Stimulated activated CD8-positive, alpha-beta memory T cell treated with anti-CD3 and anti-CD28 coated beads, Interleukin-15, amount 100 ng/mL, for 24 hours (primary cell): ENCODE measurements at regions not wholly inside any gene's neighbourhood (a gene's known extent, or its start where the extent isn't known, plus 50 kb on each side); places are given as distances from the start of the nearest gene placed in this dataset.
"Not testable (repeated sequence)": the region's sequence is repeated elsewhere in the genome, so short reads cannot be mapped to it uniquely, and the experiment has no call there.

ENCODE experiments used
- DNase-seq: peaks from one replicate; pipeline ENCODE4 v3.0.0-alpha.2; 2020; ENCODE audit warnings: low read depth

DNA sequence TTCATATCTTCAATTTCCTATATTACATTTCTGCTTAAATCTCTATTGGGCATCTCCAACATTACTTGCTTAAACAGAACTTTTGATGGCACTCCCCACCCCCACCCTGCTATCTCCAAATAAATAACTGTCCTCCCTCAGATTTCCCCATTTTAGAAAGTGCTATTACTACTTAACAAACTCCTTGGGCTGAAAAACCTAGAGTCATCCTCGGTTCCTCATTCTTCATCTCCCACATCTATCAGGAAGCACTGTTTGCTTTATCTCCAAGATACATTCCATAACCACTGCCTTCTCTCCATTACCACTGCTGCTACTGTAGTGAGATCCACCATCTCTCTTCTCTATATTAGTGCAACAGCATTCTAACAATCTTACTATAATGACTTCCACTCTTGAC, 150.4 kb upstream of the CYRIA start:
- no peak for DNase-seq

DNA sequence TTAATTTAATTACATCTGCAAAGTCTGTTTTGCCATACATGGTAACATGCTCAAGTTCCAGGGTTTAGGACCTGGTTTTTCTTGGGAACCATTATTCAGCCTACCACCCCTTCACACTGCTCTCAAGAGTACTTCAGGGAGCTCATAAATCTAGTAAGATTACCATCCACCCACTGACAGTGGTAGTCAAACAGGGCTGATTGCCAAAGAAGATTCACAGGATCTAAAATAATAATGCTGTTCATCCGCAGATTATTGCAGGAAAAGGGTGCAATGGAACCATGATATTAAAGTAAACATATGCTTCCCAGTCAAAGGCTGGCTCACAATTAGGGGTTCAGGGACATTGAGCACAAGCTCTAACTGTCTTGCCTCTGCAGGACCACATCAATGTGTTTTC, 148.0 kb upstream of the CYRIA start:
- no peak for DNase-seq

DNA sequence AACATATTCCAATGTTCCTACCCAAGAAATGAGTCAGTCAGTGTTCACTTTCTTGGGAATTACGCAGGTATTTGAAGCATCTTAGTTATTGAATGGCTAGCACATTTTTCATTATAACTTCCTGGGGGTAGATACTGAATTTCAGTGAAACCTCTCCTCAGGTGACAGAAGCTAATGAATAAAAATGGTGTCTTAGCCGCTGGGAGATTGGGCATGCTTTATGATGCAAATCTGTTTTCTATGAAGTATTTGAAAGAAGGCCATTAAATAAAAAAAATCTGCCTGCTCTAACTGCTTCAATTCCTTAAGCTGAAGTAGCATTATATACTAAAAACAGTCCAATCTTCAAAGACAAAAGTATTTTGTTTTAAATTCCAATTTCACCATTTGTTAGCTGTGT, 132.8 kb upstream of the CYRIA start:
- no peak for DNase-seq

DNA sequence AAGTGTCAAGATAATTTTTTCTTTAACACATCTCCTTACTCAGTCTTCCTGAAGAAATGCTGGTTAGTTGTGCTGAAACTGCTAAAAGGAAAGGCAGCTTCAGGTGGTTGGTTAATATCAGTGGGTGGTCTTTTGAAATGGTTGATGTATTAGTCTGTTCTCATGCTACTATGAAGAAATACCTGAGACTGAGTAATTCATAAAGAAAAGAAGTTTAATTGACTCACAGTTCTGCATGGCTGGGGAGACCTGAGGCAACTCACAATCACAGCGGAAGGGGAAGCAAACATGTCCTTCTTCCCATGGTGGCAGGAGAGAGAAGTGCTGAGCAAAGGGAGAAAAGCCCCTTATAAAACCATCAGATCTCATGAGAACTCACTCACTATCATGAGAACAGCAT, 125.9 kb upstream of the CYRIA start:
- DNase-seq, result no peak

DNA sequence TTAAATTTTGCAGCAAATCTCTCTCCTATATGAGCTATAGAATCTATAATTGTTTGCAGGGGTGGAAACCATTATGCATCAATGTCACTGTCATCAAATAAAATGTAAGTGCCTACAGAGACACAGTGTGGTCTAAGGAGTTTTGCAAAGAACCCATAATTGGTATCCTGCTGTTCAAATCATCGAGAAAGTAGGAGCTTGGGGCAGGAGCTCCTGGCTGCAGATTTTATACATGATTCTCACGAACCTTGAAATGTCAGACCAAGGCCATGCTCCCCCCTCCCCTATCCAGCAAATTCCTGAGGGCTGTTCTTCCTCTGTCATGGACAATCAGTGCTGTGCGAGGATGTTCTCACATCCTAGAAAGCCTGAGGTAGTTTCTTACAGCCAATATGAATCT, 119.5 kb upstream of the CYRIA start:
- no peak for DNase-seq

DNA sequence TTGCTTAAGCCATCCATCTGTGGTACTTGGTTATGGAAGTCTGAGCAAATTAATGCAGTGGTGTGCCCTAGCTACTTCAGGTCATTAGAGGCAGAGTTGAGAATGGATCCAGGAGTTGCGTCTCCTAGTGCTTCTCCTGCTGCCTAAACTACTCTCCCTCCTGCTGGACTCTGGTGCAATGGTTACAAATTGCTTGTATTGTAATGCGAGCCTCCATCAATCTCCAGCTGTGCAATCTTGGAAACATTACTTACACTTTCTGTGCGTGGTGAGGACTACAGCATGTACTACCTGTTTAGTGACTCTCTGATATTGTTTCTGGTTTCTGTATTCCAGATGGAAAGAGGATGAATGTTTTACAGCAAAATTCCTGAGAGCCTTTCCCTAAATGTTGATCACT, 119.0 kb upstream of the CYRIA start:
- no peak for DNase-seq

DNA sequence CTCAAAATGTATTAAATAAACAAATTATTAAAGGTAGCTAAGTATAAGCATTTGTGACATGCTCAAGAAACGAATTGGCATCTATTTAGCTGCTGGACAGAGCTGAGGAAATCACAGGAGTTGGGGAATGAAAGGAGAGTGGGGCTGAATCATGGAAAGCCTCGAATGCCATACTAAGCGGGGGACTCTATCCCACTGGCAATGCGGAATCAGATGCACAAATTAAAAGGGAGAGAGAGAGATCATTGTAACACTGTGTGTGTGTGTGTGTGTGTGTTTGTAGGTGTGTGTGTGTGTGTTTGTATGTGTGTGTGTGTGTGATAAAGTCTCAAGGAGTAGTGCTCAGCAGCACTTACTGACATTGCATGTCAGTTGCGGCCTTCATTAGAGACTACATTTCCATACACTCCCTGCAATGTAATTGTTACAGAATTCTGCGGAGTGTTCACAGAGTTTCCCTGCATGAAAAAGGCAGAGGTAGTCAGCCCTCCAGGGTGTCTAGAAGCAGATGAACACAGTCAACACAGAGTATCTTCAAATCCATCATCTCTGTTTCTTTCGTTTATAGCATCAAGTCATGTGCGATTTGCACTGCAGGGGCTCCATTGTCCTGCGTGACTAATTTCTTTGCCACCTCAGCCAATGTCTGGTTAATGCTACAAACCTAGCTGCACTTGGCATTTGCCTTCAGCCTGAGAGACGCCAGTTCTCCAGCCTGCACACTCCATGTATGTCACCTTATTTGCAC, 111.7 kb upstream of the CYRIA start:
- DNase-seq, result no peak

DNA sequence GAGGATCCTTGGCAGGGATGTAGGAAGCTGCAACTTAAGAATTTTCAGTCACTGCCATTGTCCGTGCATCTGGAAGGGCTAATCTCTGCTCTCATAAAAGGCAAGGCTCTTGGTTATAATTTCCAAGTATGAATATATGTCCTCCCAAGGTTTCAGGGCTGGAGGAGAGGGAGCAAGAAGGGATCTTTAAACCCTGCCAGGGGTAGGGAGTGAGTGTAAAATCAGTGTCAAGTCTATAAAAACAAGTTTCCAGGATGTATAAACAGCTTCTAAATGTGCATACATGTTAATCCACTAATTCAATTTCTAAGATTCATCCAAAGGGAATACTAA, 110.2 kb upstream of the CYRIA start:
- no peak for DNase-seq

DNA sequence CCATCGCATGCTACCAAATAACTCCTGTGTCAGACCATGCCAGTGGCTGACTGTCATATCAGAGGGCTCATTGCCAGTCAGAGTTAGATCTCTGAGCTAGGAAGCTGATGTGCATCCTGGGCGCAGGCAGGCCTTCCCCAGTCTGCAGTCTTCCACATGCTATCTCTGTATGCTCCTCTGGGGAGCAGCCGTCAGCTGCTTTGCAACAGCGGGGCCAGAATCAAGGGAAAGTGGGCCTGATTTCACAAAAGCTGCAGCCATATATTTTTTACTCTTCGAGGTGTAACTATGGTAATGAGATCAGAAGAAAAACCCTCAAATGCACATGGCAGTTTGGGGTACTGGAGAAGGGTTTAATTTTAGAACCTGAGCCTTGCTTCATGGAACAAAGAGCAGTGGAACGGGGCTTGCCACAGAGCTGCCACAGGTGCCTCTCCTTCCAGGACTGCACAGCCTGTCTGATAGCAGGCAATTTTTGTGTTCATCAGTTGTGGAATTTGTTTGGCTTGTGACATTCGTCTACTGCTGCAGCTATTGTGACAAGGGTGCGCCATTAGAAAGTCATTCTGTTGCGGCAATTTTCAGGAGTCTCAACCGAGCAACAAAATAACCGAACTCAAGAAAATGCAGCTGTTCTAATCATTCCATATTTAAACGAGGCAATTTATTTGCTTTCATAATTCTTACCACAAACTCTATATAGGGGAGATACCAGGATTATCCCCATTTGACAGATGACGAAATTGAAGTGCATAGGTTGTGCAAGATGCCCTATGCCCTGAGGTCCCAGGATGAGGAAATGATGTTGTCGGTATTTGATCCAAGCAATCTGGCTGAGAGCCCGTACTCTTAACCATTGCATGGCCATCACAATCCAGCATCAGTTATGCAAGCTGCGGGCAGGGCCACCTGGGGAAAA, 109.6 kb upstream of the CYRIA start:
- no peak for DNase-seq

DNA sequence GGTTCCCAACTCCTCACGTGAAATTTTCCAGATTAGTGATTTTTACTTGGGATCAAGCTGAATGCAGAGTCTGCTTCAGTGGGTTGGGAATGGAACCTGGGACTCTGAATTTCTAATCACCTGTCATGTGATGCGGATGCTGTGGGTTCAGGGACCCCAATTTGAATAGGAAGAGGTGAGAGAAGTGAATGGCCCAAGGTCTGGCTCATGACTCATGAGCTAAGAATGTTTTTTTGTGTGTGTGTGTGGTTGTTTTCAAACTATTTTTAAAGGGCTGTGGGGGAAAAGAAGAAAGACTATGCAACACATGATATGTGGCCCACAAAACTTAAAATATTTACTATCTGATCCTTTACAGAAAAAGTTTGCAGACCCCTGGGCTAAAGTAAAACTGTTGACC, 108.5 kb upstream of the CYRIA start:
- no peak for DNase-seq

DNA sequence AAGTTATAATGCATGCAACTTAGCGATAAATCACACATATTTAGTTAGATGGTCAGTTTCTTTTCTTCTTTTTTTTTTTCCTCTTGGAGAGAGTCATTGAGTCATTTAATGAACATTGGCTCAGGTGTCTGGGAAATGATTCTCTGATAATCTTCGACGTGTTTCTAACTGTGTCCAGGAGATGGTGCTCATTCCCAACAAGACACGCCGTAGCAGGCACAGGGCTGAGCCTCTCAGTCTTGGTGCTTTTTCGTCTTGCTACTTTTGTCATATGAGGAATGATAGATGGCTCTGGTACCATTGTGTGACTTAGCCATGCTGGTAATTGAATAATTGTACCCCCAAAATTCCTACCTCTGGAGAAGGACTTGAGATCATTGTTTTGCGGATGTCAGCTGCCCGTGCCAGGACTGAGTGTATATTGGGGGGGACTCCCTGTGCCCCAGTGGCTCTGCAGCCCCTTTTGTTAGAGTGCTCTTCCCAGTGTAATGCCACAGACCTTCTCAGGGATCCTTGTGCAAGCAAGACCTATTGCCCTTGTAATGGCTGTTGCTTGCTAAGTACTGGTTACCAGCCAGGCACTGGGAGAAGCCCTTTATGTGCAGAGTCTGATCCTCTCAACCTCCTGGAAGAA, 107.6 kb upstream of the CYRIA start:
- DNase-seq, result no peak

DNA sequence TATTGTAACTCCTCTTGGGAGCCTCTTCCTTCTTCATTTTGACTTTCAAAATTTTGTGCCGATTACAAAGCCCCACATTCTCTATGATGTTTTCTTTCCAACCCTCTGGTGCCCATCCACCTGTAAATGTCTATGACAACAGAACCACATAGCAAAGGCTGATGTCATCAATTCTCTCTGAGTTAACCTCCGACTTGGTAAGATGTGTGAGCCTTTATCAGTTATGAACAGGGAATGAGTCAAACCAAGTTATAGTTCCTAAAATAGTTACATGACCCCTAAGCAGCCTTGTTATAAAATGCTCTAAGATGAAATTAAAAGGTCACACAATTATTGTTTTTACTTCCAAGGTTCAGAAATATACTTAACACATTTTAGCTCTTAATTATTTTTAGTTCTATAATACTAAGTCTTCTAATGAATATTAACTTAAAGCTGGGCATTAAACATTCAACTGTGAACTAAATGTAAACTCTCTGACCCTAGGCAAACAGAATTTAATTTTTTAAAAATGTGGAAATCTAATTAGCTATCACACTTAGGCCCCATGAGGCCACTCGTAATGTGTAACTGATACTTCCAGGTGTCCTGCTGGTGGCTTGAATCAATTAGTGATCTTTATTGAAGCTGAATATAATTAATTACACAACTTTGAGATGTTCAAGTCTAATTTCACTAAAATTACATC, 102.3 kb upstream of the CYRIA start:
- DNase-seq, result no peak

DNA sequence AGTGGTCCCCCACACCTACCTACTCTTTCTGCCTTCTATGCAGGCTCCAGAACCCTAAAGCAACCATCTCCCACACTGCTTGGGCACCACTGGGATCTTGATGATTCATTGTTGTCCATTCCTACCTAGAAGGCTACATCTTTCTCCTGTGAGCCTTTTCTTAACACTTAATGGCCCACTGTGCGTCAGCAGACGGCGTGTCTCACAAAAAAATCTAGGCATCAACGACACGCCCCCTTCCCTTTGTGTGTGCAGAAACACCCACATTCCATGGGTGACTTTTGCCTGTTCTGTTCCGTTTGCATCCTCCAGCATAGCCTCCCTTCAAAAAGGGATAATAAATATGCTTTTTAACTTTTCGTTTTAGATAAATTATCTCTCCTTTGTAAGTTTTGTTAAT, 99.7 kb upstream of the CYRIA start:
- no peak for DNase-seq

DNA sequence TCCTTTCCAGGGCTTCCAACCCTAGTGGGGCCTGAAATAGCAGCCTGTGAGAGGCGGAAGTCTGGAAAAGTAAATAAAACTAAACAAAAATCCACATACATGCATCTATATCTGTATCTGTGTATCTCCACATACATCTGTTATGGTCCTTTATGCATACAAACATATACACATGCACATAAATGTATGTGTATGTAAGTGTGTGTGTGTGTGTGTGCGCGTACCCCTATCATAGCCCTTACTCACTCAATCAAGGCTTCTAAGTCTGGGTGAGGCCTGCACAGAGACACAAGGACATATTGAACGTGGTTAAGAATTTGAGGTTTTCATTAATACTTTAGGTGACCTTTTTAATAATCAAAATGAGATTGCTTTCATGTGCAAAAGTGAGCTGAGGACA, 98.9 kb upstream of the CYRIA start:
- DNase-seq, result no peak

DNA sequence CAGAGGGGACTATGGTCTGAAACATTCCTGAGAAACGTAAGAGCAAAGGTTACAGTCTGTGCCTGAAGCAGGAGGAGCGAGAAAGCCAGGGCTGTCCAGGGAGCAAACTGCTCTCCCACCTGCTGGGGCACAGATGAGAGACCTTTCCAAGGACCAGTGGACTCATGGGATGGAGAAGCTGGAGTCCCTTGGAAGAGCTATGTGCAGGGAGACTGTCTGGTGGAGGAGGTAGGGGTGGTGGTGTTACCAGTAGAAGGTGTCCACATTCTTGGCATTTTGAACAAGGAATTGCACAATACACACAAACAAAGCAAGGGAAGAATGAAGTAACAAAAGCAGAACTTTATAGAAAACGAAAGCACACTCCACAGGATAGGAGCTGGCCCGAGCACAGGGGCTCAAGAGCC, 97.9 kb upstream of the CYRIA start:
- DNase-seq, result no peak

DNA sequence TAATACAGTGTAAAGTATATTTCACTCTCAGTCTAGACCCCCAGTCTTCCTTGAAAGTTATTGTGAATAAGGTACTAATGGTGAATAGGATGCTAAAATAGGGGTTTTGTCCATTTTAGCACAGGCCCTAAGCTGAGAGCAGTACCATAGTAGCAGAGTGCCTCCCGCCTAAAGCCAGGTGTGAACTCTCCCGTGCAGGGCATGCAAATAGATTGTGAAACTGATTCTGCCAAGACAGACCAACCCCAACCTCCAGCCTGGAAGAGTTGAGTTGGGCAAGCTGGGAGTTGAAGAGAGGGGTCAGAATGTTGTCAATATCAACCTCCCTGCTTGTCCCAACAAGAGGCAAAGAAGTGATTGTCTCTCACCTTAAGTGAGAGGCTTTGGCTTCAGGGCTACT, 97.4 kb upstream of the CYRIA start:
- no peak for DNase-seq

DNA sequence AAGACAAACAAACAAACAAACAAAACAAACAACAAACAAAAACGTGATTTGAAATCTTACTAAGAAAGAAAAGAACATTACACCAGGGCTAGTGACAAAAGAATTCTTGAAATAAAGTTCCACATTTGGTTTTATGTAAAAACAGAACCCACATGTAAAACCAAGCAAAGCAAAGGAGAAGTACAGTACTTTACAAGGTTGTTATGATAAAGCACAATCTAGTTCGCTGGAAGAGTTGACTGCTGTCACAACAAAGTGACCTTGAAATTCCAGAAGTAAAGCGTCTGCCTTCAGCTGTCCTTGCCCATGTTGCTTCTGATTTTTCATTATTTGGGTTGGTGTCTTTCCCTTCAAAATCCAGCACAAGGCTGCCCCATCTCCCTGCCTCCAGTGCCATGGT, 94.8 kb upstream of the CYRIA start:
- DNase-seq, result no peak

DNA sequence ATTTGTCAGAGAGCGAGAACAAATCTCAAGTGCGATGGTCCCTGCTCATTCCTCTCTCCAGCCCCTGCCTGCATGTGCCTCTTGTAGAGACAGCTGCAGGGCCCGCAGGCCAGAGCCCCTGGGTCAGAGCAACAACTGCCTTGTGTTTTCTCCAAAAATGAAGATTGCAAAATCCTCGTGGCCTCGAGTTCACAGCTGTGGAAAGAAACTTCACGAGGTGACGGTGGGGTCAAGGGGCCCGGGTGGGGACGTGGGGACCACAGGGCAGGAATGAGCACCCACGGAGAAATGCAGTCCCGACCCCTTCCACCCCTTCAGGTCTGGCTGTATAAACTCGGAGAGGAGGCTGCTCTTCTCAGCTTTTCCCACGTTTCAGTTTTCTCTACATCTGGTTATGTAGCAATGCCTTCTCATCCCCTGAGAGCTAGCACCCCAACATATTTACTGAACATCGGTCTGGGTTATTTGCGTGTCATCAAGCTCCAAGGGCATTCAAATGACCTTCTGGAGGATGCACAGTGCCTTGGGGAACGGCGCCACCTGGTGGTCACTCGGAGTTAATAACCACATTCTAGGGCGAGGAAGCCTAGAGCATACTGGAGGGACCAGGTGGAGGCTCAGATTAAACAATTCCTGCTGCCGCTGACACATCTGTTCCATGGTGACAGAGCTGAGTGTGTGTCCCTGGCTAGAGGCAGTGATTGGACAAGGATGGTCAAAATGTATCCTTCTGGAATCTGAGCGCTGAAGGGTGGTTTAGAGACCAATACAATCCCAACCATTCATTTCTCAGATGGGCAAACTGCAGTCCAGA, 91.4 kb upstream of the CYRIA start:
- DNase-seq, result peak; percentile 38

DNA sequence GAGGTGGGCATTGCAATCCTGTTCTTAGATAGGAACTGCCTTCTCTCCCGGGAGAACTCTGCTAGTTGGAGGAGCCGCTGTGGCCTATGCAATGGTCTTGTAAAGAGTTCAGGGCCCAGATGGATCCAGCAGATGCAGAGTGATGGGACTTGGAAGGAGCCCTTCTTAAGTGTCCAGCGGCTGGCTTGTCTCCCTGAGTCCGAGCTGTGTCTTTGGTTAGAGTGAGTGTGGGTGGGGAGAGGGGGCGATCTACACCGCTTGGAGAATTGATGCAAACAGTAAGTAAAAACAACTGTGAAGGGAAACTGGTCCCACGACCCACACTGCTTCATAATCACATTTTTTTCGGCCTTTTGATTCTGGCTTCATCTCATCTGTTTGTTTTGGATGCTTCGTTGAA, 89.8 kb upstream of the CYRIA start:
- no peak for DNase-seq

DNA sequence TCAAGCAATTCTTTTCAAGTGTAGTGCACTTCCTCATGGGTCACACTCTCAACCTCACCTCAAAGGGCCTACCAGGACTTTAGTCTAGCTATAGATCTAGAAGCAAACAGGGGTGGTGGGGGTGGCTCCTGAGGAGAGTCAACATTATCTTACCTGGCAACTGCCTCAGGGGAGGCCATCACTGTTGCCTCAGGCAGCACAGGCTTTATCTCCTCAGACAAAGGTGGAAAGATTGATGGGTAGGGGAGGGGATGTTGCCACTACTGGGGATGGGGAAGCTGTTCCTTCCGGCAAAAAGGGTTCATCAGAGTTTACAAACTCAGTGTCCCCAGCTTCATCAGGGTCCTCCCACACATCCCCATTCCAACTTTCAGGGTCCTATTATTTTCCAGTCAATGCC, 87.4 kb upstream of the CYRIA start:
- not testable (repeated sequence) for DNase-seq

DNA sequence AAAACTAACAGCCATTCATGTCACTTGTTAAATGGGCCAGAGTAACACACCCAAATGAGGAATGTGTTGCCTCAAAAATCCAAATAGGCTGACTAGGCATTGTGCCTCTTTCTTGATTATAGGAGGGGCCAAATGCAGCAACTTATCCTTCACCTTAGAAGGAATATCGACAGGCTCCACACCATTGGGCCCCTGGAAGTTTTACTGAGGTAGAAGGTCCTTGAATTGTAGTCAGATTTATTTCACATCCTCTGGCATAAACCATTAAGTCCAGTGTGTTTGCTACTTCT, 85.2 kb upstream of the CYRIA start:
- not testable (repeated sequence) for DNase-seq
